Ishikawa (cell line): ENCODE measurements at regions not wholly inside any gene's neighbourhood (a gene's known extent, or its start where the extent isn't known, plus 50 kb on each side); places are given as distances from the start of the nearest gene placed in this dataset.

ENCODE experiments used
- CEBPB ChIP-seq: IDR thresholded peaks from 2 replicates; pipeline ENCODE4 v1.6.1; 2012
- EP300 ChIP-seq: IDR thresholded peaks from 2 replicates; pipeline ENCODE4 v1.6.1; 2012; ENCODE audit warnings: borderline replicate concordance
- MAX ChIP-seq: IDR thresholded peaks from 2 replicates; pipeline ENCODE4 v1.6.1; 2012
- NFIC ChIP-seq: IDR thresholded peaks from 2 replicates; pipeline ENCODE4 v1.6.1; 2012
- RAD21 ChIP-seq: IDR thresholded peaks from 2 replicates; pipeline ENCODE4 v1.6.1; 2012; ENCODE audit warnings: low read depth
- REST ChIP-seq: IDR thresholded peaks from 2 replicates; pipeline ENCODE4 v1.6.1; 2012; ENCODE audit warnings: low read depth, mild to moderate bottlenecking
- YY1 ChIP-seq: IDR thresholded peaks from 2 replicates; pipeline ENCODE4 v1.6.1; 2012; ENCODE audit warnings: low read depth

- TF ChIP-seq EP300 (no peak), YY1 (no peak), CEBPB (no peak), REST (no peak), MAX (no peak), NFIC (no peak), RAD21 (no peak)
Measured at GRCh38 chr2:60351321-60351720, 202.1 kb downstream of the BCL11A start.
